ENCODE measurements at regions not wholly inside any gene's neighbourhood (a gene's known extent, or its start where the extent isn't known, plus 50 kb on each side); places are given as distances from the start of the nearest gene placed in this dataset.

GRCh38 chr15:47584316-47584715 is 133.0 kb upstream of the SEMA6D start:
- ChIA-PET POLR2A (no interaction called here), CTCF (no interaction called here)
- DNase-seq (ENCODE audit: low read depth in 1 of 2, low spot score in 1 of 2) (no peak), ATAC-seq (no peak), FAIRE-seq (no peak)
- no peak overlapping the region for H3K4me3 ChIP-seq
- 17% methylated on average over 3 of the region's 3 CpGs for WGBS (ENCODE audit: missing lambda C conversion rate)
- H3K27ac ChIP-seq, result no peak overlapping the region
- H3K4me2 ChIP-seq, result no peak overlapping the region
- TF ChIP-seq, protein P1, sequence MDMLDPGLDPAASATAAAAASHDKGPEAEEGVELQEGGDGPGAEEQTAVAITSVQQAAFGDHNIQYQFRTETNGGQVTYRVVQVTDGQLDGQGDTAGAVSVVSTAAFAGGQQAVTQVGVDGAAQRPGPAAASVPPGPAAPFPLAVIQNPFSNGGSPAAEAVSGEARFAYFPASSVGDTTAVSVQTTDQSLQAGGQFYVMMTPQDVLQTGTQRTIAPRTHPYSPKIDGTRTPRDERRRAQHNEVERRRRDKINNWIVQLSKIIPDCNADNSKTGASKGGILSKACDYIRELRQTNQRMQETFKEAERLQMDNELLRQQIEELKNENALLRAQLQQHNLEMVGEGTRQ (IDR thresholded peaks at IDR 0.05), result no peak
- no peak for TF ChIP-seq BHLHE40 (IDR thresholded peaks at IDR 0.05; ENCODE audit: low read depth, low read length)
- TF ChIP-seq TP53 (CRISPR knock-in tag; IDR thresholded peaks at IDR 0.05), result no peak
- TF ChIP-seq SREBF2 (IDR thresholded peaks at IDR 0.05), result no peak
- TF ChIP-seq HOXB13 (CRISPR knock-in tag; IDR thresholded peaks at IDR 0.05; ENCODE audit: low read depth), result no peak
- no peak for TF ChIP-seq KDM1A (IDR thresholded peaks at IDR 0.05; ENCODE audit: low read depth)
- TF ChIP-seq HOXB5 (CRISPR knock-in tag; IDR thresholded peaks at IDR 0.05), result no peak
- TF ChIP-seq E2F6 (IDR thresholded peaks at IDR 0.05; ENCODE audit: borderline replicate concordance, low read depth), result no peak
- TF ChIP-seq POLR2A (IDR thresholded peaks at IDR 0.05; ENCODE audit: low read length), result no peak
- TF ChIP-seq KDM5A (IDR thresholded peaks at IDR 0.05), result no peak
- no peak for TF ChIP-seq CBX8 (IDR thresholded peaks at IDR 0.05)
- no peak for TF ChIP-seq TFCP2L1 (CRISPR knock-in tag; IDR thresholded peaks at IDR 0.05)
- no peak for TF ChIP-seq FOXS1 (CRISPR knock-in tag; IDR thresholded peaks at IDR 0.05)
- TF ChIP-seq NR3C1 (IDR thresholded peaks at IDR 0.05), result no peak
- TF ChIP-seq JUNB (IDR thresholded peaks at IDR 0.05), result no peak
- TF ChIP-seq HES2 (IDR thresholded peaks at IDR 0.05), result no peak
- no peak for TF ChIP-seq CHD2 (IDR thresholded peaks at IDR 0.05; ENCODE audit: low read length, partially characterized antibody)
- TF ChIP-seq MAFK (IDR thresholded peaks at IDR 0.05; ENCODE audit: partially characterized antibody), result no peak
- no peaks in the 10 kb centered on the region for H3K9me3 ChIP-seq
- H3K4me1 ChIP-seq, result no peaks in the 10 kb centered on the region

DNA sequence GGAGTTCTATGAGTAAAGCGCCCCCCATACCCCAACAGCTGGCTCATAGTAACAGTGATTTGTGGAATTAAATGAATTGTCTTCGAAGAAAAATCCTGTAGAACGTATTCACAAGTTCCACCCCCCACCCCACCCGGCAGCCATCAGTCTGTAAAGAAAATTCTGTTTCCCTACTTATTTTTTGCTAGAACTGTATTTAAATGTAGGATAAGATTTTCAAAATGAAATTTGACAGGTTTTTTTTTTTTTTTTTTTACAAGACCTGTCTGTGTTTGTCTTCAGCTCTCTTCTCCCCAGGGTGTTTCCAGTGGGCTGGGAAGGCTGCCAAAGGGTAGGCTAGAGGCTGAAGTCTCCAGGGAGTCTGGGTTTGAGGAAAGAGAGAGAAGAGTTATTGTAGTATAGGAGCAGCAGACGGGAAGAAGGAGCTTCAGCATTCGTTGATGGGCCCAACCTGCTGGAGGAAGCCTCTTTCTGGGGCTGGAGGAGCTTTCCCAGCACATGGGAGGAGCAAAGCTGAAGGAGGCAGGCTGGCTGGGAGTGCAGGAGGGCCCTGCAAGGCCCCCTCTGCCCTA is 130.6 kb upstream of the SEMA6D start:
- no peaks in the 10 kb centered on the region for H3K4me1 ChIP-seq
- H3K4me2 ChIP-seq, result no peak overlapping the region
- TF ChIP-seq EHF (CRISPR knock-in tag; IDR thresholded peaks at IDR 0.05) (no peak), MAZ (IDR thresholded peaks at IDR 0.05; ENCODE audit: borderline replicate concordance, low read depth, low read length) (no peak), HEYL (CRISPR knock-in tag; IDR thresholded peaks at IDR 0.05) (no peak), EP300 (IDR thresholded peaks at IDR 0.05) (no peak), POLR2AphosphoS2 (conservative IDR thresholded peaks at IDR 0.05; ENCODE audit: low read length) (no peak), PBX3 (IDR thresholded peaks at IDR 0.05) (no peak), HOXB13 (CRISPR knock-in tag; IDR thresholded peaks at IDR 0.05; ENCODE audit: low read depth) (no peak), CHD2 (IDR thresholded peaks at IDR 0.05; ENCODE audit: low read length, partially characterized antibody) (no peak), MYC (IDR thresholded peaks at IDR 0.05; ENCODE audit: borderline replicate concordance, low read length) (no peak), CHD4 (IDR thresholded peaks at IDR 0.05; ENCODE audit: borderline replicate concordance) (no peak), RAD21 (conservative IDR thresholded peaks at IDR 0.05 in 1 of 2, IDR thresholded peaks at IDR 0.05 in 1 of 2) (no peak), NPAS2 (CRISPR knock-in tag; IDR thresholded peaks at IDR 0.05; ENCODE audit: borderline replicate concordance) (no peak), POLR2A (IDR thresholded peaks at IDR 0.05; ENCODE audit: low read length) (no peak), ZSCAN20 (CRISPR knock-in tag; IDR thresholded peaks at IDR 0.05) (no peak), FOXS1 (CRISPR knock-in tag; IDR thresholded peaks at IDR 0.05) (no peak)
- TF ChIP-seq, protein P1 (IDR thresholded peaks at IDR 0.05), result no peak
- TF ChIP-seq, protein P2, sequence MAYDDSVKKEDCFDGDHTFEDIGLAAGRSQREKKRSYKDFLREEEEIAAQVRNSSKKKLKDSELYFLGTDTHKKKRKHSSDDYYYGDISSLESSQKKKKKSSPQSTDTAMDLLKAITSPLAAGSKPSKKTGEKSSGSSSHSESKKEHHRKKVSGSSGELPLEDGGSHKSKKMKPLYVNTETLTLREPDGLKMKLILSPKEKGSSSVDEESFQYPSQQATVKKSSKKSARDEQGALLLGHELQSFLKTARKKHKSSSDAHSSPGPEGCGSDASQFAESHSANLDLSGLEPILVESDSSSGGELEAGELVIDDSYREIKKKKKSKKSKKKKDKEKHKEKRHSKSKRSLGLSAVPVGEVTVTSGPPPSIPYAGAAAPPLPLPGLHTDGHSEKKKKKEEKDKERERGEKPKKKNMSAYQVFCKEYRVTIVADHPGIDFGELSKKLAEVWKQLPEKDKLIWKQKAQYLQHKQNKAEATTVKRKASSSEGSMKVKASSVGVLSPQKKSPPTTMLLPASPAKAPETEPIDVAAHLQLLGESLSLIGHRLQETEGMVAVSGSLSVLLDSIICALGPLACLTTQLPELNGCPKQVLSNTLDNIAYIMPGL (CRISPR knock-in tag; IDR thresholded peaks at IDR 0.05; ENCODE audit: borderline replicate concordance), result no peak
- FAIRE-seq (no peak), DNase-seq (ENCODE audit: low read depth in 1 of 2, low spot score in 1 of 2) (no peak), ATAC-seq (no peak)
- 4% methylated on average over 6 of the region's 6 CpGs for WGBS (ENCODE audit: missing lambda C conversion rate)
- H3K9me3 ChIP-seq, result no peaks in the 10 kb centered on the region
- no peak overlapping the region for H3K27ac ChIP-seq
- no peak overlapping the region for H3K4me3 ChIP-seq
- POLR2A ChIA-PET, result no interaction called here
- CTCF ChIA-PET, result no interaction called here

All from A549 (cell line).